Activated gamma-delta T cell (primary cell): ENCODE measurements at regions not wholly inside any gene's neighbourhood (a gene's known extent, or its start where the extent isn't known, plus 50 kb on each side); places are given as distances from the start of the nearest gene placed in this dataset.
A peak's percentile ranks its signal among the peaks of the same experiment; 100 is the strongest.
"Not testable (repeated sequence)": the region's sequence is repeated elsewhere in the genome, so short reads cannot be mapped to it uniquely, and the experiment has no call there.

Experiments used
- DNase-seq: peaks from one replicate; lab custom pipeline; 2025; lab: John Stamatoyannopoulos, UW

- peak; percentile 54 for DNase-seq
These were observed 62.6 kb upstream of the CDR2 start for GRCh38 chr16:22436823-22437652.

DNA sequence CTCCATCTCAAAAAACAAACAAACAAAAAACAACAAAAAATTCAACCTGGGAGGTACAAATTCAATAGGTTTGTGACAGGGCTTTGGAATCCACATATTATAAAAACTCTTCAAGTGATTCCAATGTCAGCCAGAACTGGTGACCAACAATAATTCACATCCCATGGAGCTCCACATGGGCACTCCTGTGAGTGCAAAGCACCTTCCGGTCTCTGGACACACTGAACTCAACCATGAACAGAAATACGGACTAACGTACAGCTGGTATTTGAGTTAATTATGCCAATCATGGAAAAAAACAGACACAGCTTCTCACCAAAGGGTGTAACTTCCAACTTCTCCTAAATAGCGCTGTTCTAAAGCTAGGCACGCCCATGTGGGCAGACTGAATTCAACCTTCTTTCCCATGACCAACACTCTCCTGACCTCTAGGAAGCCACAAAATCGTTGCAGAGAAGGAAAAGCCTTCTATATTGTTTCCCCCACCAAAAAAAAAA lies 62.0 kb upstream of the CDR2 start:
- DNase-seq: not testable (repeated sequence)

DNA sequence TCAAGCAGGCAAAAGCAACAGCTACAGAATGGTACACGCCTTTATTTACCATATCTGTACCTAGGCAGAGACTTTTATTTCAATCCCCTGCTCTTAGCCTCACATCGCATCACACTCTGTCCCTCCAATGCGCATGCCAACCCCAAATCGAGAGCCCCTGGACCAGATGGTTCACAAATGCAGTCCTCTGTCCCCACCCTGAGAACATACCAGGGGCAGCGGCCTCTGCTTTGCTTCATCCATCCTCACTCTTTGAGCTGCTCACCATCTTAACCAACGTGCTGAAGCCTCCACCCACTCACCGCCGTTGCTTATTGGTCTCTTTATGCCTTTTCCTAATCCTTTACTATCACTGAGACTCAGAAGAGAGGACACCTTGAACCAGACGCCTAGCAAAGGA lies 56.9 kb upstream of the CDR2 start:
- DNase-seq: not testable (repeated sequence)

GRCh38 chr16:22428654-22429053 lies 54.2 kb upstream of the CDR2 start:
- DNase-seq: no peak

- DNase-seq: no peak
These were observed 53.1 kb upstream of the CDR2 start for GRCh38 chr16:22427556-22427955.

DNA sequence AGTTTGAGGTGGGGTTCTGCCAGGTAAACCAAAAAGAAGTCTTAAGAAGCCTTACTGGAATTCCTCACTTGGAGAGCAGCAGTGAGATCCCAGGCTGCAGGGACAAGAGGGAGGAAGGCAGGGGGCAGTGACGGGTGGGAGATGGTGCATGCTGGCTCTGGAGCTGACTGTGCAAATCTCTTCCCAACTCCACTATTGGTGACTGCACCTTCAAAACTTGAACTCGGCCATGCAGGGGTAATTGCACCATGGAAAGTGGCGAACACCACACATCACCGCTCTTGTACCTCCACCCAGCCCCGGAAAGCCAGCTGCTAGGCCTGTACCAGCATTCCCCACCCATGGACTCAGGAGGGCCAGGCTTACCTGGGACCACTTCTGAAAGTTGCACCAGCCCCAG lies 51.4 kb upstream of the CDR2 start:
- no peak for DNase-seq

DNA sequence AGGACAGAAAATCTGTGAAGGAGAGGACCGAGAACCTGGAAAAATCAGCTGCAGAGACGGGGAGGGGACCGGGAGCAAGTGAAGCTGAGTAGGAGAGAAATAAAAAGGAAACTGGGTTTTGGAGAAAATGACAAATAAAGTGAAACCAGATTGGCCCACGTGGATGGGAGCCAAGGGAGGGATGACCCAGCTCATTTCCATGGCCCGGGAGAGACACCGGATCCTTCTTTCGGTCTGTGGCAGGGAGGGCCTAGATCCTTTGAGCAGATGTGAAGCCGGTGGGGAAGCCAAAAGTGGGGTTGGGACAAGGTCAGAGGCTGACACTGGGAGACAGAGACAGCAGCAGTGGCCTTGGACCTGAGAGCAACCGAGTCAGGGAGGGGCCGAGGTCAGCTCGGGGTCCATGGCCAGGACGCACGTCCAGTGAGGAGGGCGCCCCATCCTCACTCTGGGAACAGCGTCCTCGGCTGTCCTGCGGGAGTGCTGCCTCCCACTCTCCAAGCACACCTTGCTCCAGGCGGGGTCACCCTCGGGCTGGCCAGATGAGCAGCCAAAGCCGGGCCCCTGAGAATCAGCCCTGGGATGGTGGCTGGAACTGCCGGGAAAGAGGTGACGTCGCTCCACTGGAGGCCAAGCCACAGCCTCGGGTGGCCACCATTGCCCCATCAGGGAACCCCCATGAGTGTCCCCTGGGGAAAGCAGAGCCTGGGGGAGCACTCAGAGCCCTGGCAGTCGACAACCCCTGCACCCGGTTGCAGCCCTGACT lies 50.8 kb upstream of the CDR2 start:
- DNase-seq: no peak

- DNase-seq: no peak
These were observed 49.9 kb upstream of the CDR2 start for GRCh38 chr16:22424161-22424937.
